CD4-positive, alpha-beta T cell (primary cell): ENCODE measurements at regions not wholly inside any gene's neighbourhood (a gene's known extent, or its start where the extent isn't known, plus 50 kb on each side); places are given as distances from the start of the nearest gene placed in this dataset.

Source experiments
- ATAC-seq: fragments of 200-7000 bp; cut with Tn5 transposase; one replicate; pipeline ENCODE4 v1.10.0; 2022; ENCODE audit warnings: mild to moderate bottlenecking; ENCODE audit not compliant: poor library complexity
- CTCF ChIA-PET: fragments of 350-600 bp; sonication (Branson Sonifier 250); formaldehyde crosslinking; loops from one replicate; lab custom pipeline; 2021; ENCODE audit warnings: antibody characterized with exemption, inconsistent platforms; lab: Charles Lee
- POLR2A ChIA-PET: fragments of 350-600 bp; sonication (Branson Sonifier 250); formaldehyde crosslinking; loops from one replicate; lab custom pipeline; 2021; ENCODE audit warnings: antibody characterized with exemption, inconsistent platforms; lab: Charles Lee
- DNase-seq, 14 experiments: peaks; one replicate each; pipeline ENCODE4 v3.0.0-alpha.2; 2013 to 2020; ENCODE audit warnings: mixed read lengths in 2 of 14
- H3K27ac ChIP-seq, 2 donors: one replicate each; pipeline versions ENCODE4 v1.5.1 to v1.7.0; 2013; ENCODE audit warnings: low read length in 2 of 2, low read depth in 1 of 2, mild to moderate bottlenecking in 1 of 2
- H3K27me3 ChIP-seq, 2 experiments: 1 replicate in 1 of 2; 2 replicates in 1 of 2; pipeline versions ENCODE4 v1.6.1 to v1.7.0; 2013; ENCODE audit warnings: low read length in 2 of 2, control low read depth in 1 of 2, mild to moderate bottlenecking in 1 of 2, moderate library complexity in 1 of 2; ENCODE audit not compliant: insufficient read depth in 2 of 2, control insufficient read depth in 1 of 2
- H3K36me3 ChIP-seq: one replicate; pipeline ENCODE4 v1.6.1; 2013; ENCODE audit warnings: low read length, control low read depth; ENCODE audit not compliant: insufficient read depth
- H3K4me1 ChIP-seq: one replicate; pipeline ENCODE4 v1.6.1; 2013; ENCODE audit warnings: low read length, control low read depth; ENCODE audit not compliant: insufficient read depth
- H3K4me3 ChIP-seq: one replicate; pipeline ENCODE4 v1.5.1; 2013; ENCODE audit warnings: mild to moderate bottlenecking, low read length, moderate library complexity
- H3K9me3 ChIP-seq, 2 experiments: 1 replicate in 1 of 2; 2 replicates in 1 of 2; pipeline versions ENCODE4 v1.6.1 to v1.7.0; 2013; ENCODE audit warnings: low read length in 2 of 2, mild to moderate bottlenecking in 2 of 2, control low read depth in 1 of 2, moderate library complexity in 1 of 2; ENCODE audit not compliant: control insufficient read depth in 1 of 2, insufficient read depth in 1 of 2
- H3K27ac Mint-ChIP-seq: one replicate; pipeline ENCODE4 v1.8.0; 2020; ENCODE audit warnings: mixed read lengths
- H3K27me3 Mint-ChIP-seq: one replicate; pipeline ENCODE4 v1.8.0; 2021; ENCODE audit warnings: mixed read lengths
- H3K36me3 Mint-ChIP-seq: one replicate; pipeline ENCODE4 v1.8.0; 2021; ENCODE audit warnings: low read depth, mixed read lengths
- H3K4me1 Mint-ChIP-seq: one replicate; pipeline ENCODE4 v1.8.0; 2021; ENCODE audit warnings: low read depth, mixed read lengths
- H3K4me3 Mint-ChIP-seq: one replicate; pipeline ENCODE4 v1.8.0; 2020; ENCODE audit warnings: mild to moderate bottlenecking, mixed read lengths
- H3K9me3 Mint-ChIP-seq: one replicate; pipeline ENCODE4 v1.8.0; 2020; ENCODE audit warnings: mixed read lengths
- CTCF ChIP-seq: fragments of 200-600 bp; IDR thresholded peaks from one replicate; pipeline ENCODE4 v1.8.0; 2022; ENCODE audit warnings: antibody characterized with exemption, mild to moderate bottlenecking
- intact Hi-C, 2 experiments: fragments of 100-400 bp; cut with DNase I in 1 of 2; cut with micrococcal nuclease in 1 of 2; formaldehyde crosslinking; loops; one replicate each; pipeline versions ENCODE4 v1.15.1 to v1.9.0; 2023 to 2025; cut with DNase I, micrococcal nuclease

GRCh38 chr3:55202326-55202725 lies 274.5 kb upstream of the LRTM1 start:
- H3K36me3 ChIP-seq, result no peaks in the 10 kb centered on the region
- peaks cover 0 to 4% of the 10 kb centered on the region in 2 experiments for H3K9me3 ChIP-seq
- H3K4me1 ChIP-seq, result no peaks in the 10 kb centered on the region
- Mint-ChIP-seq H3K4me1 (no peaks in the 10 kb centered on the region), H3K27me3 (no peaks in the 10 kb centered on the region), H3K27ac (no peak overlapping the region), H3K4me3 (no peak overlapping the region), H3K9me3 (no peaks in the 10 kb centered on the region), H3K36me3 (no peaks in the 10 kb centered on the region)
- intact Hi-C loops, result no loop called here
- H3K4me3 ChIP-seq, result no peak overlapping the region
- ATAC-seq, result no peak
- DNase-seq, result no peak
- H3K27me3 ChIP-seq, result no peaks in the 10 kb centered on the region
- TF ChIP-seq CTCF, result no peak
- CTCF ChIA-PET, result no interaction called here
- no peak overlapping the region for H3K27ac ChIP-seq
- POLR2A ChIA-PET, result no interaction called here

- Mint-ChIP-seq H3K27ac (no peak overlapping the region), H3K4me3 (no peak overlapping the region), H3K27me3 (no peaks in the 10 kb centered on the region), H3K9me3 (no peaks in the 10 kb centered on the region), H3K4me1 (no peaks in the 10 kb centered on the region), H3K36me3 (no peaks in the 10 kb centered on the region)
- H3K27me3 ChIP-seq, result no peaks in the 10 kb centered on the region
- peaks cover 0 to 4% of the 10 kb centered on the region in 2 experiments for H3K9me3 ChIP-seq
- CTCF ChIA-PET, result no interaction called here
- POLR2A ChIA-PET, result no interaction called here
- DNase-seq (no peak), ATAC-seq (no peak)
- H3K4me1 ChIP-seq, result no peaks in the 10 kb centered on the region
- H3K4me3 ChIP-seq, result no peak overlapping the region
- TF ChIP-seq CTCF, result no peak
- intact Hi-C loops, result no loop called here
- H3K27ac ChIP-seq, result no peak overlapping the region
- no peaks in the 10 kb centered on the region for H3K36me3 ChIP-seq
Measured at GRCh38 chr3:55201779-55202178, 273.9 kb upstream of the LRTM1 start.

- Mint-ChIP-seq H3K4me3 (no peak overlapping the region), H3K27me3 (no peaks in the 10 kb centered on the region), H3K4me1 (no peaks in the 10 kb centered on the region), H3K9me3 (no peaks in the 10 kb centered on the region), H3K36me3 (no peaks in the 10 kb centered on the region), H3K27ac (no peak overlapping the region)
- no peak overlapping the region for H3K27ac ChIP-seq
- ATAC-seq (no peak), DNase-seq (no peak)
- ChIA-PET POLR2A (no interaction called here), CTCF (no interaction called here)
- H3K27me3 ChIP-seq, result no peaks in the 10 kb centered on the region
- no peaks in the 10 kb centered on the region for H3K4me1 ChIP-seq
- no peak overlapping the region for H3K4me3 ChIP-seq
- H3K36me3 ChIP-seq, result no peaks in the 10 kb centered on the region
- intact Hi-C loops, result no loop called here
- peaks cover 0 to 4% of the 10 kb centered on the region in 2 experiments for H3K9me3 ChIP-seq
- TF ChIP-seq CTCF, result no peak
Measured at GRCh38 chr3:55200906-55201305, 273.0 kb upstream of the LRTM1 start.
